Stimulated activated CD4-positive, alpha-beta T cell treated with anti-CD3 and anti-CD28 coated beads, Interleukin-1b, Interleukin-23, amount 100 ng/mL, for 1 hour (primary cell): ENCODE measurements at regions not wholly inside any gene's neighbourhood (a gene's known extent, or its start where the extent isn't known, plus 50 kb on each side); places are given as distances from the start of the nearest gene placed in this dataset.
"Not testable (repeated sequence)": the region's sequence is repeated elsewhere in the genome, so short reads cannot be mapped to it uniquely, and the experiment has no call there.

Experiments
- DNase-seq, 2 donors: peaks; one replicate each; pipeline ENCODE4 v3.0.0-alpha.2; 2020; ENCODE audit warnings: low read depth in 2 of 2

DNA sequence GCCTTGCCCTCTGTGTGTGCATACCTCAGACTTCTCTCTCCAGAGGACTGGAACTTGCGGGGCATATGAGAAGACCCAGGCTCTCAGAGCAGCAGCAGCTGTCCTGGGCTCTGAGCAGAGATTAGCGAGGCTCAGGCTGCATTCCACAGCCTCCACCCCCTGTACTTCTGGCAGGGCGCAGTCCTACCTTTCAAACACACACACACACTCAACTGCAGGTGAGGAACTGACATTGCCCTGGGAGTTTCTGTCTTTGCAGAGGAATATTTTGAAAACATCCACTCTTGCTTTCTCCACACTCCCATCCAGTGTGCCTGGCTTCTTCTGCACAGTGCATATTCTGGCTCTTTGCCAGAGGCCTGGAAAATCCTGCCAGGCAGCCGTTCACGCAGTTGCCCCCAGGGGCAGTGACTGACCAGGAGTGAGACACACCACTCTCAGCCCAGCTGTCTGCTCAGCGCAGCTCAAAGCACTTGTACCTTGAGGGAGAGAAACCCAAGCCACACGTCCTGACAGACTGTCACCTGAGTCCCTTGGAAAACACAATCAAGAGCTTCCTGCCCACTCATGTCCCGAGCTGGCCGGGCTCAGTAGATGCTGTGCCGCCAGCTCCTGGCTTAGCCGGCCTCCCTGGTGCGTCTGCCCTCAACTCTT lies 460.8 kb downstream of the RNF144A start:
- no peak for DNase-seq

GRCh38 chr2:7378591-7378990 lies 461.4 kb downstream of the RNF144A start:
- DNase-seq = no peak

DNA sequence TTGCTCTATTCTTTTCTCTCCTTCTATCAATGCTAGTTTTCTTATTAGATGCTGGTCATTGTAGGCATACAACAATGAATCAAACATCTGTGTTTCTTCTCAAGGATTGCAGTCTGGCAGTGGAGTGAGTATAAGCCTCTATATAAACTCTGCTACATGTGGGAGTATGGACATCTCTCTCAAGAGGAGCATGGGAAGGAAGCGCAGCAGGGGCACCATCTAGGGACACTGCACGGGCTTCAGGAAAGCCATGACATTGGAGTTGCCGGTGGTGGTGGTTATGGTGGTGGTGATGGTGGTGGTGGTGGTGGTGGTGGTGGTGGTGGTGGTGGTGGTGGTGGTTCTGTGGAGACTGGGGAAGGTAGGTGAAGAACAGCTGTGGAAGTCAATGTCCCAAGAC lies 462.6 kb downstream of the RNF144A start:
- DNase-seq = no peak

DNA sequence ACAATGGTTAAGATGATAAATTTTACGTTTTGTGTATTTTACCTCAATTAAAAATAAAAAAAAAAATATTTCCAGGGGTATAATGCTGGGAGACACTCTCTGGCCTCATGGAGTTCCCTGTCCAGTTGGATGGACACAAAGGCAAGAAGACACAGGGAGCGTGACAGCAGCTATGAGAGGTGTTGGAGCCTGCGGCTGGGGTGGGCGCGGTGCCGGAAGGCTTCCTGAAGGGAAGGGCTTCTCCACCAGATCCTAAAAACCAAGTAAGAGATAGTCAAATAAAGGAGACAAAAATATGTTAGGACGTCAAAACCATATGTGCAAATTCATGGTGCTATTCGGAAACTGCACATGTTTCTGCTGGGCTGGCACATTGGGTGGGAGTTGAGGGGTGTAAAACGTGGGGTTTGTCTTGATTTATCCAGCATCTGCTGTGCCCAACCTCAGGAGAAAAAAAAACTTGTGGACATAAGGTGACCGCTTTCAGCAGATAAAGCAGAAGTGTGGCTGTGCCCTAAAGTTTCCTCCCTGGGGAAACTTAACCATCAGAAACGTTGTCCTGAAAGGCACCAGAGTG lies 467.6 kb downstream of the RNF144A start:
- no peak for DNase-seq

DNA sequence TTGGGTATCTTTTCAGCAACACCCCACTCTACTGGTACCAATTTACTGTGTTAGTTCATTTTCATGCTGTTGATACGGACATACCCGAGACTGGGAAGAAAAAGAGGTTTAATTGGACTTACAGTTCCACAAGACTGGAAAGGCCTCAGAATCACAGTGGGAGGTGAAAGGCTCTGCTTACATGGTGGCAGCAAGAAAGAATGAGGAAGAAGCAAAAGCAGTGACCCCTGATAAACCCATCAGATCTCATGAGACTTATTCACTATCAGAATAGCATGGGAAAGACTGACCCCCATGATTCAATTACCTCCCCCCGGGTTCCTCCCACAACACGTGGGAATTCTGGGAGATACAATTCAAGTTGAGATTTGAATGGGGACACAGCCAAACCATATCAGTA lies 473.1 kb downstream of the RNF144A start:
- DNase-seq = not testable (repeated sequence)

GRCh38 chr2:7392076-7392787 lies 475.0 kb downstream of the RNF144A start:
- DNase-seq = no peak

DNA sequence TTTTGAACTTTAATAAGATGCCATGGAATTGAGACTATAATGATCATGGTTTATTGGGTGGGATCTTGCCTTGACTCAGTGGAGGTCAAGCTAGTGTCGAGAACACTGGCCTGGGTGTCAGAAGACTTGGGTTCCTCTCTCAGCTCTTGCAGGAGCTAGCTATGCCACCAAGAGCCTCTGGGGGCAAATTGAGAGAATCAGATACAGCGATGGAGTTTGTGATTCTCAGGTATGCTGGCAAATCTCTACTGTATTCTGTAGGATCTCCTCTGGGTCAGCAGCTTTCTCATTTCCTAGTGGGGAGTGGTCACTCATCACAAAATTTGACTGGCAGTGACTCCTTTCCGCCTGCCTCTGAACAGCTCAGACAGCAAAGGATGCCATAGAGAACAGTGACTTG lies 477.0 kb downstream of the RNF144A start:
- no peak for DNase-seq

- no peak for DNase-seq
Observed at GRCh38 chr2:7400628-7401027, 483.4 kb downstream of the RNF144A start.

GRCh38 chr2:7403092-7403775 lies 486.0 kb downstream of the RNF144A start:
- DNase-seq = no peak

DNA sequence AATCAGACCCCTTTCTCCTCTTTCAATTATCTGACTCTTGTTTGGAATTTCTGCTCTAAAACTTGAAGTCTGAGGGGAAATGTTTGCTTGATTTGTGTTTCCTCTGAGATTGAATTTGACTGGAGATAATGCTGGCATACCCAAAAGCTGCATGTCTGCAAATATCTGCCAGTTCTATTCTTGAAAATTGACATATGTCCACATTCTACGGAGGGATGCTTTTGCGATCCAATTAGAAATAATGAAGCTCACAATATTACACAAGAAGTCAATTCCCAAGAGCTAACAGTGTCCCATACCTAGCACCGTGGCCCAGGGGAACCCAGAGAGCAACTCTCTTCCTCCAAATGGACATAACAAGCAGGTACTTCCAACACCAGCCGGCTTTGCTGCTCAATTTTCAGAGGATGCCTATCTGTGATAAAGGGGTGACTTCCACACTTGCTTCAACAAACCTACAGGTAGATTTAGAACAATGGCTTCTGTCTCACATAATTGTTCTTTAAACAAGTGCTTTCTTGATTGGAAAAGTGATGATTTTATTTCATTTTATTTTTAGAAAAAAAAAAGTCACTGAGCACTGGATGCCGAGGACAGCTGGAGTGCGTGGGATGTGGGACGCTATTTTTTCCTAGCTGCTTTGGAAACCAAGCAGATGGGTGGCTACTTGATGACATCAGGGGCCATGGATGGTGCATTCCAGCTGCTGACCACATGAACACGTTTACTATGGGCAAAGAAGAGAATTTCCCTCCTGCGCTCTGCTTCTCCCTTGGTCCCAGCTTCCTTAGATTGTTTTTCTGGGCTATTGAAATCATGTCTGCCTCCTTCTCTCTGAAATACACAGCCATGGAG lies 488.9 kb downstream of the RNF144A start:
- no peak for DNase-seq

DNA sequence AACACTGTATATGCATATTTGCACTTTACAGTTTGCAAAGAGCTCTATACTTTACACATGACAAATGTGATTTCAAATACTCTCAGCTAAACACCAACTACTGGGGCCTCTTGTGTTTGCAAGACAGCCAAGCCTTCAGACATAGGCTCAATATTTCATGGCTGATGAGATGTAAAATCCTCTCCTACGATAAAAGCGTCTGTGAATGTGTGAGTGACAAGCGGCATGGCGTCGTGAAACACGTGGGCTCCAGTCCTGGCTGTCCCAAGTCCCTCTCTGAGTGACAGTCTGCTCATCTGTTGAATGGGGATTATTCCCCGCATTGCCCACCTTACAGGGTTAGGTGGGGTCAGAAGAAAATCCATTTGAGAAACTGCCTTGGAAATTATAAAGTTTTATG lies 489.8 kb downstream of the RNF144A start:
- DNase-seq = no peak

DNA sequence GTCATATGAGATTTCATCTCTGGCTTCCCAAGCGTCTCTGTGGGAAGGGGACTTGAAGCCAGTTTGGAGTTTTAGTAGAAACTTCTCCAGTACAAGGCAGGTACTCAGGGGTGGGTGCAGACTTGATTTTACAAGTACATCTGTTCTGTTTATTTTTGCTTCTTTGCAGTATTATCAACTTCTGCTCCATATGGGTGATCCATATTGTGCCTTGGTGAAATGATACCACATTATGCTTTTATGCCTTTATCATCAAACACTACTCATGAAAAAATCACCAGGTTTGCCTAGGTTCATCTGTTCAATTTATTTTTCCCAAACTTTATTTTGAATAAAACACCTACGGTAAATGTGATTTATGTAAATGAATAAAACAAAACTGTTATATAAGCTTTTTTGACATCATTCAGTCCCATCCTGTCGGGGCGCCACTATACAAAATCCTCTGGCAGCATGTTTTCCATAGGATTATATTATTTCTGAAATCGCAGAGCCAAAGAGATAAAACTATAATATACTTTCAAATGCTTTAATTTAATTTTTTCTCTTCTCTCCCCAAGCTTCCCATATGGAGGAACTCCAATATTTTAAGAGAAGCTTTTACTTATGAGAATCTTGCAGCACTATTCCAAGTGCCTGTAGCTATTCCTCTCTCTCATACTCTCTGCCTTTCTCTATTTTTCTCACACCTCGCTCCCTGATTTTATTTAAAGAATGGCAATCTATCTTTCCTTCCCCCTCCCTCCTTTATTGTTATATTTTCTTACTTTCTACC lies 490.9 kb downstream of the RNF144A start:
- no peak for DNase-seq

DNA sequence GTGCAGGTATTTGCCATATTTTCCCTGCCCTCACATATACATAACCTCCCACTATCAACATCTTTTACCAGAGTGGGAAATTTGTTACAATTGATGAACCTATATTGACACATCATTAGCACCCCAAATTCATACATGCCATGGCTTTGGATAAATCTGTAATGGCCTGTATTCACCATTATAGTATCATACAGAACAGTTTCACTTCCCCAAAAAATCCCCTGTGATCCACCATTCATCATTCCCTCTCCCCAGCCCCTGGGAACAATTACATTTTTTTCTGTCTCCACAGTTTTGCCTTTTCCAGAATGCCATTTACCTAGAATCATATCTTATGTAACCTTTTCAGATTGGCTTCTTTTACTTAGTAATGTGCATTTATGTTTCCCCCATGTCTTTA lies 494.5 kb downstream of the RNF144A start:
- DNase-seq = no peak

- DNase-seq = no peak
Observed at GRCh38 chr2:7417845-7418742, 500.9 kb downstream of the RNF144A start.

GRCh38 chr2:7419186-7419585 lies 502.0 kb downstream of the RNF144A start:
- DNase-seq = no peak

GRCh38 chr2:7419814-7420311 lies 502.7 kb downstream of the RNF144A start:
- no peak for DNase-seq

DNA sequence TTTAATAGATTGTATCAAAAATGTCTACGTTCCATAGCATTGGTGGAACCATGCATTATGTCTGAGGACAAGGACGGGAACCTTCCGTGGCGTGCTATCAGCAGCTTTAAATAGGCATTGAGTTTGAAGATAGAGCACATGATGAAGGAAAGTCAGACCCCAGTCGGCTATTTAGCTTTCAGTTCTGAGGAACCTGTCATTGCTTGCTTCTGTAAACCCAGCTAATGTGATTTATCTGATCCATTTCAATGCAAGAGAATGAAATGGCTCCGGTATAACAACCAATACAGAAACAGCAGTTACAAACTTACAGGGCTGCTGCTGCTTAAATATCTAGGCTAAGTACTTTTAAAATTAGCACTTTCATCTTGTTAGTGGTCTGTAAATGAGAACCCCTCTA lies 503.3 kb downstream of the RNF144A start:
- no peak for DNase-seq

DNA sequence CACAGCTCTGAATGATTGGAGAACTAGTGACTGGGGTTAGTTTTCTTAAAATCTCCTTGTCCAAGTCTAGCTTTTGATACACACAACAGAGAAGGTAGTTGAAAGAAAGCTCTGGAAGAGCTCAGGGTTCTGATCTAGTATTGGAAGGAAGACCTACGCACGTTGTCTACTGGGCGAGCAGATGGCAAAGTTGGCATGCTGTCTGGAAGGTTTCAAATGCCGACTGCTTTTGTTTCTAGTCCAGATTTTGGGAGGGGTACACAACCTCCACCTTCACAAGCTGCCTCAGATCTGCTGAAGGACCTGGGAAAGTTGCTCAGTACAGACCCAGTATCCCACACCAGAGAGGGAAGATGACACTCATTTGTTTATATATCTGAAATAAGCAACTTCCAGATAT lies 507.3 kb downstream of the RNF144A start:
- no peak for DNase-seq

- no peak for DNase-seq
Observed at GRCh38 chr2:7427293-7428060, 510.3 kb downstream of the RNF144A start.
